Nephron progenitor cell (in vitro differentiated cells): ENCODE measurements at regions not wholly inside any gene's neighbourhood (a gene's known extent, or its start where the extent isn't known, plus 50 kb on each side); places are given as distances from the start of the nearest gene placed in this dataset.

Experiments
- DNase-seq: peaks from one replicate; pipeline ENCODE4 v3.0.0; 2021
- H3K27ac Mint-ChIP-seq: 2 replicates; pipeline ENCODE4 v1.8.0; 2021; ENCODE audit warnings: mild to moderate bottlenecking, moderate library complexity, mixed read lengths
- H3K27me3 Mint-ChIP-seq: 2 replicates; pipeline ENCODE4 v1.8.0; 2021; ENCODE audit warnings: mild to moderate bottlenecking, low read depth, mixed read lengths; ENCODE audit not compliant: poor library complexity
- H3K36me3 Mint-ChIP-seq: 2 replicates; pipeline ENCODE4 v1.8.0; 2021; ENCODE audit warnings: low read depth, mixed read lengths
- H3K4me1 Mint-ChIP-seq: 2 replicates; pipeline ENCODE4 v1.8.0; 2021; ENCODE audit warnings: mixed read lengths
- H3K4me3 Mint-ChIP-seq: 2 replicates; pipeline ENCODE4 v1.8.0; 2021; ENCODE audit warnings: mild to moderate bottlenecking, moderate library complexity, mixed read lengths
- H3K9me3 Mint-ChIP-seq: 2 replicates; pipeline ENCODE4 v1.8.0; 2021; ENCODE audit warnings: mild to moderate bottlenecking, moderate library complexity, mixed read lengths
- CTCF ChIP-seq: fragments of 200-600 bp; sonication (generic); IDR thresholded peaks from 2 replicates; pipeline ENCODE4 v1.5.0; 2021; ENCODE audit warnings: antibody characterized with exemption

GRCh38 chr4:45368832-45369231 is 642.5 kb upstream of the GNPDA2 start:
- no peak overlapping the region for H3K27ac Mint-ChIP-seq
- H3K4me1 Mint-ChIP-seq: no peaks in the 10 kb centered on the region
- H3K36me3 Mint-ChIP-seq: no peaks in the 10 kb centered on the region
- H3K4me3 Mint-ChIP-seq: no peak overlapping the region
- no peaks in the 10 kb centered on the region for H3K27me3 Mint-ChIP-seq
- DNase-seq: no peak
- no peaks in the 10 kb centered on the region for H3K9me3 Mint-ChIP-seq
- TF ChIP-seq CTCF: no peak

GRCh38 chr4:45363931-45364330 is 637.6 kb upstream of the GNPDA2 start:
- H3K9me3 Mint-ChIP-seq: peaks cover 9% of the 10 kb centered on the region
- no peak for TF ChIP-seq CTCF
- no peak for DNase-seq
- H3K36me3 Mint-ChIP-seq: no peaks in the 10 kb centered on the region
- no peak overlapping the region for H3K4me3 Mint-ChIP-seq
- H3K27ac Mint-ChIP-seq: no peak overlapping the region
- H3K27me3 Mint-ChIP-seq: peaks cover 4% of the 10 kb centered on the region
- H3K4me1 Mint-ChIP-seq: no peaks in the 10 kb centered on the region

- no peaks in the 10 kb centered on the region for H3K4me1 Mint-ChIP-seq
- H3K36me3 Mint-ChIP-seq: no peaks in the 10 kb centered on the region
- peaks cover 4% of the 10 kb centered on the region for H3K27me3 Mint-ChIP-seq
- no peak for TF ChIP-seq CTCF
- H3K4me3 Mint-ChIP-seq: no peak overlapping the region
- DNase-seq: no peak
- H3K27ac Mint-ChIP-seq: no peak overlapping the region
- peaks cover 9% of the 10 kb centered on the region for H3K9me3 Mint-ChIP-seq
Observed at GRCh38 chr4:45358573-45359506, 632.5 kb upstream of the GNPDA2 start.

GRCh38 chr4:45353161-45353560 is 626.8 kb upstream of the GNPDA2 start:
- H3K9me3 Mint-ChIP-seq: no peaks in the 10 kb centered on the region
- no peaks in the 10 kb centered on the region for H3K4me1 Mint-ChIP-seq
- TF ChIP-seq CTCF: no peak
- H3K4me3 Mint-ChIP-seq: no peak overlapping the region
- H3K36me3 Mint-ChIP-seq: no peaks in the 10 kb centered on the region
- no peak for DNase-seq
- no peaks in the 10 kb centered on the region for H3K27me3 Mint-ChIP-seq
- H3K27ac Mint-ChIP-seq: no peak overlapping the region

GRCh38 chr4:45350438-45350837 is 624.1 kb upstream of the GNPDA2 start:
- Mint-ChIP-seq H3K27ac (no peak overlapping the region), H3K4me3 (no peak overlapping the region), H3K4me1 (no peaks in the 10 kb centered on the region), H3K9me3 (no peaks in the 10 kb centered on the region), H3K27me3 (no peaks in the 10 kb centered on the region), H3K36me3 (no peaks in the 10 kb centered on the region)
- TF ChIP-seq CTCF: no peak
- DNase-seq: no peak

GRCh38 chr4:45349859-45350258 is 623.5 kb upstream of the GNPDA2 start:
- Mint-ChIP-seq H3K4me3 (no peak overlapping the region), H3K9me3 (no peaks in the 10 kb centered on the region)

More at GRCh38 chr4:45349859-45350258, 623.5 kb upstream of the GNPDA2 start:
- Mint-ChIP-seq H3K27ac (no peak overlapping the region), H3K36me3 (no peaks in the 10 kb centered on the region), H3K4me1 (no peaks in the 10 kb centered on the region), H3K27me3 (no peaks in the 10 kb centered on the region)
- no peak for DNase-seq
- TF ChIP-seq CTCF: no peak
